ENCODE measurements at regions not wholly inside any gene's neighbourhood (a gene's known extent, or its start where the extent isn't known, plus 50 kb on each side); places are given as distances from the start of the nearest gene placed in this dataset.

- DNase-seq: no peak
These were observed 1297.3 kb downstream of the C4orf33 start for GRCh38 chr4:130393231-130393630.

GRCh38 chr4:130393642-130394041 is 1297.7 kb downstream of the C4orf33 start:
- no peak for DNase-seq

- DNase-seq: no peak
These were observed 1299.9 kb downstream of the C4orf33 start for GRCh38 chr4:130395871-130396270.

- no peak for DNase-seq
These were observed 1307.3 kb downstream of the C4orf33 start for GRCh38 chr4:130403221-130403620.

GRCh38 chr4:130416228-130416627 is 1320.3 kb downstream of the C4orf33 start:
- no peak for DNase-seq

- no peak for DNase-seq
These were observed 1323.4 kb downstream of the C4orf33 start for GRCh38 chr4:130419211-130419975.

GRCh38 chr4:130422261-130422660 is 1326.3 kb downstream of the C4orf33 start:
- no peak for DNase-seq

- no peak for DNase-seq
These were observed 1328.3 kb downstream of the C4orf33 start for GRCh38 chr4:130424211-130424610.

GRCh38 chr4:130432289-130432688 is 1336.3 kb downstream of the C4orf33 start:
- DNase-seq: no peak

GRCh38 chr4:130449741-130450140 is 1353.8 kb downstream of the C4orf33 start:
- no peak for DNase-seq

- DNase-seq: no peak
These were observed 1372.4 kb downstream of the C4orf33 start for GRCh38 chr4:130468340-130468739.

- no peak for DNase-seq
These were observed 1382.5 kb downstream of the C4orf33 start for GRCh38 chr4:130478406-130478805.

- no peak for DNase-seq
These were observed 1383.1 kb downstream of the C4orf33 start for GRCh38 chr4:130479020-130479419.

GRCh38 chr4:130479674-130480073 is 1383.7 kb downstream of the C4orf33 start:
- no peak for DNase-seq

GRCh38 chr4:130484826-130485225 is 1388.9 kb downstream of the C4orf33 start:
- DNase-seq: no peak

- DNase-seq: no peak
These were observed 1389.4 kb downstream of the C4orf33 start for GRCh38 chr4:130485371-130485770.

- DNase-seq: no peak
These were observed 1390.2 kb downstream of the C4orf33 start for GRCh38 chr4:130486186-130486585.

GRCh38 chr4:130486841-130487240 is 1390.9 kb downstream of the C4orf33 start:
- DNase-seq: no peak

- DNase-seq: no peak
These were observed 1414.7 kb downstream of the C4orf33 start for GRCh38 chr4:130510661-130511060.

- DNase-seq: no peak
These were observed 1415.8 kb downstream of the C4orf33 start for GRCh38 chr4:130511776-130512175.

- no peak for DNase-seq
These were observed 1428.1 kb downstream of the C4orf33 start for GRCh38 chr4:130524057-130524456.

- DNase-seq: no peak
These were observed 1434.6 kb downstream of the C4orf33 start for GRCh38 chr4:130530505-130530904.

GRCh38 chr4:130534651-130535050 is 1438.7 kb downstream of the C4orf33 start:
- no peak for DNase-seq

- DNase-seq: no peak
These were observed 1447.0 kb downstream of the C4orf33 start for GRCh38 chr4:130542953-130543352.

GRCh38 chr4:130545171-130545570 is 1449.2 kb downstream of the C4orf33 start:
- DNase-seq: no peak
